ENCODE measurements at regions not wholly inside any gene's neighbourhood (a gene's known extent, or its start where the extent isn't known, plus 50 kb on each side); places are given as distances from the start of the nearest gene placed in this dataset.
"Not testable (repeated sequence)": the region's sequence is repeated elsewhere in the genome, so short reads cannot be mapped to it uniquely, and the experiment has no call there.

GRCh38 chr17:83189044-83190003 lies 109.9 kb downstream of the METRNL start:
- no peak overlapping the region for H3K4me3 ChIP-seq (ENCODE audit: low read depth, low read length)
- H3K27me3 ChIP-seq (ENCODE audit: control insufficient read depth, insufficient read depth, low read length), result no peaks in the 10 kb centered on the region
- no peak overlapping the region for H3K9ac ChIP-seq (ENCODE audit: low read depth, low read length)
- H3K27ac ChIP-seq (ENCODE audit: low read depth, low read length), result no peak overlapping the region
- H3K36me3 ChIP-seq (ENCODE audit: control insufficient read depth, insufficient read depth, low read length), result no peaks in the 10 kb centered on the region
- H3K4me1 ChIP-seq (ENCODE audit: control insufficient read depth, insufficient read depth, low read length), result no peaks in the 10 kb centered on the region
- peaks cover 41% of the 10 kb centered on the region for H3K9me3 ChIP-seq (ENCODE audit: control insufficient read depth, insufficient read depth, low read length)

- Histone ChIP-seq H3K4me1 (ENCODE audit: control insufficient read depth, insufficient read depth, low read length) (no peaks in the 10 kb centered on the region), H3K9ac (ENCODE audit: low read depth, low read length) (no peak overlapping the region), H3K36me3 (ENCODE audit: control insufficient read depth, insufficient read depth, low read length) (no peaks in the 10 kb centered on the region), H3K9me3 (ENCODE audit: control insufficient read depth, insufficient read depth, low read length) (peaks cover 41% of the 10 kb centered on the region), H3K27ac (ENCODE audit: low read depth, low read length) (no peak overlapping the region), H3K4me3 (ENCODE audit: low read depth, low read length) (no peak overlapping the region), H3K27me3 (ENCODE audit: control insufficient read depth, insufficient read depth, low read length) (no peaks in the 10 kb centered on the region)
Observed at GRCh38 chr17:83190004-83190385, 110.6 kb downstream of the METRNL start.

- Histone ChIP-seq H3K36me3 (ENCODE audit: control insufficient read depth, insufficient read depth, low read length) (no peaks in the 10 kb centered on the region), H3K9ac (ENCODE audit: low read depth, low read length) (no peak overlapping the region), H3K27ac (ENCODE audit: low read depth, low read length) (no peak overlapping the region)
Observed at GRCh38 chr17:83190601-83191387, 111.4 kb downstream of the METRNL start.

GRCh38 chr17:83191388-83192160 lies 112.2 kb downstream of the METRNL start:
- no peak overlapping the region for H3K9ac ChIP-seq (ENCODE audit: low read depth, low read length)
- H3K4me3 ChIP-seq (ENCODE audit: low read depth, low read length), result no peak overlapping the region
- peaks cover 47% of the 10 kb centered on the region for H3K9me3 ChIP-seq (ENCODE audit: control insufficient read depth, insufficient read depth, low read length)
- no peaks in the 10 kb centered on the region for H3K27me3 ChIP-seq (ENCODE audit: control insufficient read depth, insufficient read depth, low read length)
- H3K36me3 ChIP-seq (ENCODE audit: control insufficient read depth, insufficient read depth, low read length), result no peaks in the 10 kb centered on the region
- no peak overlapping the region for H3K27ac ChIP-seq (ENCODE audit: low read depth, low read length)
- H3K4me1 ChIP-seq (ENCODE audit: control insufficient read depth, insufficient read depth, low read length), result no peaks in the 10 kb centered on the region

More at GRCh38 chr17:83190601-83191387, 111.4 kb downstream of the METRNL start:
- peaks cover 41% of the 10 kb centered on the region for H3K9me3 ChIP-seq (ENCODE audit: control insufficient read depth, insufficient read depth, low read length)
- H3K27me3 ChIP-seq (ENCODE audit: control insufficient read depth, insufficient read depth, low read length), result no peaks in the 10 kb centered on the region
- no peak overlapping the region for H3K4me3 ChIP-seq (ENCODE audit: low read depth, low read length)
- H3K4me1 ChIP-seq (ENCODE audit: control insufficient read depth, insufficient read depth, low read length), result no peaks in the 10 kb centered on the region

- no peaks in the 10 kb centered on the region for H3K27me3 ChIP-seq (ENCODE audit: control insufficient read depth, insufficient read depth, low read length)
- H3K36me3 ChIP-seq (ENCODE audit: control insufficient read depth, insufficient read depth, low read length), result no peaks in the 10 kb centered on the region
- H3K4me3 ChIP-seq (ENCODE audit: low read depth, low read length), result no peak overlapping the region
- no peak overlapping the region for H3K27ac ChIP-seq (ENCODE audit: low read depth, low read length)
- no peak overlapping the region for H3K9ac ChIP-seq (ENCODE audit: low read depth, low read length)
- H3K4me1 ChIP-seq (ENCODE audit: control insufficient read depth, insufficient read depth, low read length), result no peaks in the 10 kb centered on the region
- H3K9me3 ChIP-seq (ENCODE audit: control insufficient read depth, insufficient read depth, low read length), result peaks cover 49% of the 10 kb centered on the region
Observed at GRCh38 chr17:83192161-83192788, 112.9 kb downstream of the METRNL start.

- not testable (repeated sequence) for H3K4me3 ChIP-seq (ENCODE audit: low read depth, low read length); H3K27me3 ChIP-seq (ENCODE audit: control insufficient read depth, insufficient read depth, low read length); H3K36me3 ChIP-seq (ENCODE audit: control insufficient read depth, insufficient read depth, low read length); H3K4me1 ChIP-seq (ENCODE audit: control insufficient read depth, insufficient read depth, low read length); H3K27ac ChIP-seq (ENCODE audit: low read depth, low read length); H3K9ac ChIP-seq (ENCODE audit: low read depth, low read length)
- H3K9me3 ChIP-seq (ENCODE audit: control insufficient read depth, insufficient read depth, low read length), result peaks cover 53% of the 10 kb centered on the region
Observed at GRCh38 chr17:83192789-83193335, 113.5 kb downstream of the METRNL start.

- H3K4me3 ChIP-seq (ENCODE audit: low read depth, low read length), result no peak overlapping the region
- H3K4me1 ChIP-seq (ENCODE audit: control insufficient read depth, insufficient read depth, low read length), result no peaks in the 10 kb centered on the region
- H3K9me3 ChIP-seq (ENCODE audit: control insufficient read depth, insufficient read depth, low read length), result peaks cover 59% of the 10 kb centered on the region
- H3K36me3 ChIP-seq (ENCODE audit: control insufficient read depth, insufficient read depth, low read length), result no peaks in the 10 kb centered on the region
- H3K27me3 ChIP-seq (ENCODE audit: control insufficient read depth, insufficient read depth, low read length), result no peaks in the 10 kb centered on the region
- no peak overlapping the region for H3K27ac ChIP-seq (ENCODE audit: low read depth, low read length)
- no peak overlapping the region for H3K9ac ChIP-seq (ENCODE audit: low read depth, low read length)
Observed at GRCh38 chr17:83193336-83194185, 114.2 kb downstream of the METRNL start.

- Histone ChIP-seq H3K27me3 (ENCODE audit: control insufficient read depth, insufficient read depth, low read length) (no peaks in the 10 kb centered on the region), H3K27ac (ENCODE audit: low read depth, low read length) (no peak overlapping the region), H3K9me3 (ENCODE audit: control insufficient read depth, insufficient read depth, low read length) (peaks cover 57% of the 10 kb centered on the region), H3K4me1 (ENCODE audit: control insufficient read depth, insufficient read depth, low read length) (no peaks in the 10 kb centered on the region), H3K9ac (ENCODE audit: low read depth, low read length) (no peak overlapping the region), H3K36me3 (ENCODE audit: control insufficient read depth, insufficient read depth, low read length) (no peaks in the 10 kb centered on the region), H3K4me3 (ENCODE audit: low read depth, low read length) (no peak overlapping the region)
Observed at GRCh38 chr17:83194186-83194561, 114.8 kb downstream of the METRNL start.

GRCh38 chr17:83194761-83195329 lies 115.4 kb downstream of the METRNL start:
- H3K27me3 ChIP-seq (ENCODE audit: control insufficient read depth, insufficient read depth, low read length), result no peaks in the 10 kb centered on the region
- no peaks in the 10 kb centered on the region for H3K4me1 ChIP-seq (ENCODE audit: control insufficient read depth, insufficient read depth, low read length)
- no peak overlapping the region for H3K27ac ChIP-seq (ENCODE audit: low read depth, low read length)
- H3K36me3 ChIP-seq (ENCODE audit: control insufficient read depth, insufficient read depth, low read length), result no peaks in the 10 kb centered on the region
- peaks cover 62% of the 10 kb centered on the region for H3K9me3 ChIP-seq (ENCODE audit: control insufficient read depth, insufficient read depth, low read length)
- H3K9ac ChIP-seq (ENCODE audit: low read depth, low read length), result no peak overlapping the region
- H3K4me3 ChIP-seq (ENCODE audit: low read depth, low read length), result no peak overlapping the region

All from HUES48 (cell line).